DMS153 treated with DMSO at 0.1 percent for 48 hours (cell line): ENCODE measurements at regions not wholly inside any gene's neighbourhood (a gene's known extent, or its start where the extent isn't known, plus 50 kb on each side); places are given as distances from the start of the nearest gene placed in this dataset.

ENCODE experiments used
- DNase-seq: peaks from one replicate; lab custom pipeline; 2025; ENCODE audit not compliant: unreplicated experiment; lab: John Stamatoyannopoulos, UW

- no peak for DNase-seq
These were observed 131.1 kb downstream of the OLFM1 start for GRCh38 chr9:135218331-135219225.

GRCh38 chr9:135219676-135220600, 132.5 kb downstream of the OLFM1 start:
- no peak for DNase-seq

- no peak for DNase-seq
These were observed 133.4 kb downstream of the OLFM1 start for GRCh38 chr9:135220601-135221575.

GRCh38 chr9:135221576-135221950, 134.1 kb downstream of the OLFM1 start:
- no peak for DNase-seq

GRCh38 chr9:135221951-135222631, 134.6 kb downstream of the OLFM1 start:
- no peak for DNase-seq

- no peak for DNase-seq
These were observed 135.7 kb downstream of the OLFM1 start for GRCh38 chr9:135222881-135223760.

GRCh38 chr9:135223831-135224230, 136.4 kb downstream of the OLFM1 start:
- no peak for DNase-seq

GRCh38 chr9:135224286-135224877, 136.9 kb downstream of the OLFM1 start:
- no peak for DNase-seq

- DNase-seq = no peak
These were observed 137.6 kb downstream of the OLFM1 start for GRCh38 chr9:135224921-135225541.

- no peak for DNase-seq
These were observed 138.3 kb downstream of the OLFM1 start for GRCh38 chr9:135225619-135226228.

GRCh38 chr9:135226369-135227050, 139.0 kb downstream of the OLFM1 start:
- no peak for DNase-seq

- DNase-seq = no peak
These were observed 140.3 kb downstream of the OLFM1 start for GRCh38 chr9:135227641-135228251.

- no peak for DNase-seq
These were observed 141.0 kb downstream of the OLFM1 start for GRCh38 chr9:135228345-135228982.

GRCh38 chr9:135228983-135229625, 141.6 kb downstream of the OLFM1 start:
- no peak for DNase-seq

GRCh38 chr9:135229701-135230385, 142.4 kb downstream of the OLFM1 start:
- no peak for DNase-seq
